ENCODE measurements at regions not wholly inside any gene's neighbourhood (a gene's known extent, or its start where the extent isn't known, plus 50 kb on each side); places are given as distances from the start of the nearest gene placed in this dataset.

DNA sequence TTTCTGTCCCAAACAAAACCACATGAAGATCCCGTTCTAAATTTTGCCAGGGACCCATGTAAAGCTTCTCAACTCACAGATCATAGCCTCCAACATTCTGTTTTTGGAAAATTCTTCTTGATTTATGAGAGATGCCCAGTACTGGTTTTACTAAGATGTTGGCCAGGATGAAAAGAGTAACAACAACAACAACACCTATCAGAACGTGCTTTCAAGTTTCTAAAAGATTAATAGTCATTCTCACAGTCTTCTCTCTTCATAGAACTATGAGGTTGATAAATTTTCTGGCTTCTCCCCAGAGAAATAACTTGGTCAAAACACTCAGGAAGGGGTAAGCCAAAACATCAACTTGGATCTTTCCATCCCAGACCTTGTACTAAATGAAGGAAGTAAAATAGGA is 567.5 kb upstream of the IGFBP3 start:
- no peak for TF ChIP-seq EZH2 (IDR thresholded peaks at IDR 0.05)
- no peak for TF ChIP-seq POLR2AphosphoS5 (IDR thresholded peaks at IDR 0.05; ENCODE audit: borderline replicate concordance, low read depth, low read length)

Measured in SK-N-MC (cell line).